Rectal smooth muscle tissue (tissue), 1 donor: ENCODE measurements at regions not wholly inside any gene's neighbourhood (a gene's known extent, or its start where the extent isn't known, plus 50 kb on each side); places are given as distances from the start of the nearest gene placed in this dataset.

Experiments used
- H3K27ac ChIP-seq: one replicate; pipeline ENCODE4 v1.7.0; 2013; ENCODE audit warnings: low read depth, low read length, inconsistent platforms
- H3K27me3 ChIP-seq: one replicate; pipeline ENCODE4 v1.7.0; 2013; ENCODE audit warnings: low read length; ENCODE audit not compliant: control insufficient read depth, insufficient read depth
- H3K36me3 ChIP-seq: one replicate; pipeline ENCODE4 v1.7.0; 2013; ENCODE audit warnings: low read length; ENCODE audit not compliant: control insufficient read depth, insufficient read depth
- H3K4me1 ChIP-seq: one replicate; pipeline ENCODE4 v1.7.0; 2013; ENCODE audit warnings: low read length; ENCODE audit not compliant: control insufficient read depth, insufficient read depth
- H3K4me3 ChIP-seq: one replicate; pipeline ENCODE4 v1.7.0; 2013; ENCODE audit warnings: low read length
- H3K9ac ChIP-seq: one replicate; pipeline ENCODE4 v1.7.0; 2013; ENCODE audit warnings: low read length

- Histone ChIP-seq H3K36me3 (no peaks in the 10 kb centered on the region), H3K4me3 (no peak overlapping the region), H3K4me1 (no peaks in the 10 kb centered on the region), H3K27me3 (no peaks in the 10 kb centered on the region), H3K9ac (no peak overlapping the region), H3K27ac (no peak overlapping the region)
These were observed 1185.1 kb upstream of the C9orf72 start for GRCh38 chr9:28758341-28758740.

GRCh38 chr9:28758971-28759370, 1185.7 kb upstream of the C9orf72 start:
- no peaks in the 10 kb centered on the region for H3K27me3 ChIP-seq
- H3K36me3 ChIP-seq, result no peaks in the 10 kb centered on the region
- H3K27ac ChIP-seq, result no peak overlapping the region
- H3K9ac ChIP-seq, result no peak overlapping the region
- no peaks in the 10 kb centered on the region for H3K4me1 ChIP-seq
- no peak overlapping the region for H3K4me3 ChIP-seq

- Histone ChIP-seq H3K4me1 (no peaks in the 10 kb centered on the region), H3K9ac (no peak overlapping the region), H3K27me3 (no peaks in the 10 kb centered on the region), H3K27ac (no peak overlapping the region), H3K4me3 (no peak overlapping the region), H3K36me3 (no peaks in the 10 kb centered on the region)
These were observed 1188.9 kb upstream of the C9orf72 start for GRCh38 chr9:28762167-28762566.

- Histone ChIP-seq H3K27ac (no peak overlapping the region), H3K4me3 (no peak overlapping the region), H3K36me3 (no peaks in the 10 kb centered on the region), H3K27me3 (no peaks in the 10 kb centered on the region), H3K4me1 (no peaks in the 10 kb centered on the region), H3K9ac (no peak overlapping the region)
These were observed 1191.3 kb upstream of the C9orf72 start for GRCh38 chr9:28764532-28764931.

- no peaks in the 10 kb centered on the region for H3K27me3 ChIP-seq
- H3K4me3 ChIP-seq, result no peak overlapping the region
- H3K9ac ChIP-seq, result no peak overlapping the region
- no peak overlapping the region for H3K27ac ChIP-seq
- no peaks in the 10 kb centered on the region for H3K36me3 ChIP-seq
- H3K4me1 ChIP-seq, result no peaks in the 10 kb centered on the region
These were observed 1196.9 kb upstream of the C9orf72 start for GRCh38 chr9:28770226-28770625.

GRCh38 chr9:28770827-28771226, 1197.5 kb upstream of the C9orf72 start:
- H3K4me1 ChIP-seq, result no peaks in the 10 kb centered on the region
- H3K4me3 ChIP-seq, result no peak overlapping the region
- H3K9ac ChIP-seq, result no peak overlapping the region
- no peak overlapping the region for H3K27ac ChIP-seq
- H3K36me3 ChIP-seq, result no peaks in the 10 kb centered on the region
- no peaks in the 10 kb centered on the region for H3K27me3 ChIP-seq

- no peak overlapping the region for H3K27ac ChIP-seq
- no peaks in the 10 kb centered on the region for H3K4me1 ChIP-seq
- H3K27me3 ChIP-seq, result no peaks in the 10 kb centered on the region
- no peak overlapping the region for H3K9ac ChIP-seq
- H3K4me3 ChIP-seq, result no peak overlapping the region
- H3K36me3 ChIP-seq, result no peaks in the 10 kb centered on the region
These were observed 1201.4 kb upstream of the C9orf72 start for GRCh38 chr9:28774433-28775235.

GRCh38 chr9:28779243-28779642, 1206.0 kb upstream of the C9orf72 start:
- Histone ChIP-seq H3K27me3 (no peaks in the 10 kb centered on the region), H3K4me1 (no peaks in the 10 kb centered on the region), H3K4me3 (no peak overlapping the region), H3K9ac (no peak overlapping the region), H3K36me3 (no peaks in the 10 kb centered on the region), H3K27ac (no peak overlapping the region)

GRCh38 chr9:28781481-28781880, 1208.2 kb upstream of the C9orf72 start:
- Histone ChIP-seq H3K27ac (no peak overlapping the region), H3K4me3 (no peak overlapping the region), H3K4me1 (no peaks in the 10 kb centered on the region), H3K36me3 (no peaks in the 10 kb centered on the region), H3K27me3 (no peaks in the 10 kb centered on the region), H3K9ac (no peak overlapping the region)

GRCh38 chr9:28782630-28783029, 1209.3 kb upstream of the C9orf72 start:
- Histone ChIP-seq H3K9ac (no peak overlapping the region), H3K4me3 (no peak overlapping the region), H3K27me3 (no peaks in the 10 kb centered on the region), H3K27ac (no peak overlapping the region), H3K36me3 (no peaks in the 10 kb centered on the region), H3K4me1 (no peaks in the 10 kb centered on the region)

- H3K4me1 ChIP-seq, result no peaks in the 10 kb centered on the region
- no peaks in the 10 kb centered on the region for H3K36me3 ChIP-seq
- H3K27me3 ChIP-seq, result no peaks in the 10 kb centered on the region
These were observed 1219.4 kb upstream of the C9orf72 start for GRCh38 chr9:28792716-28793115.

GRCh38 chr9:28799876-28800275, 1226.6 kb upstream of the C9orf72 start:
- H3K4me1 ChIP-seq, result no peaks in the 10 kb centered on the region
- H3K4me3 ChIP-seq, result no peak overlapping the region
- H3K27ac ChIP-seq, result no peak overlapping the region
- H3K36me3 ChIP-seq, result no peaks in the 10 kb centered on the region
- H3K27me3 ChIP-seq, result no peaks in the 10 kb centered on the region
- no peak overlapping the region for H3K9ac ChIP-seq

More at GRCh38 chr9:28792716-28793115, 1219.4 kb upstream of the C9orf72 start:
- H3K4me3 ChIP-seq, result no peak overlapping the region
- H3K9ac ChIP-seq, result no peak overlapping the region
- no peak overlapping the region for H3K27ac ChIP-seq

GRCh38 chr9:28801144-28801799, 1228.0 kb upstream of the C9orf72 start:
- no peak overlapping the region for H3K4me3 ChIP-seq

More at GRCh38 chr9:28801144-28801799, 1228.0 kb upstream of the C9orf72 start:
- Histone ChIP-seq H3K4me1 (no peaks in the 10 kb centered on the region), H3K27ac (no peak overlapping the region), H3K27me3 (no peaks in the 10 kb centered on the region), H3K36me3 (no peaks in the 10 kb centered on the region), H3K9ac (no peak overlapping the region)
